ENCODE measurements at regions not wholly inside any gene's neighbourhood (a gene's known extent, or its start where the extent isn't known, plus 50 kb on each side); places are given as distances from the start of the nearest gene placed in this dataset.

DNA sequence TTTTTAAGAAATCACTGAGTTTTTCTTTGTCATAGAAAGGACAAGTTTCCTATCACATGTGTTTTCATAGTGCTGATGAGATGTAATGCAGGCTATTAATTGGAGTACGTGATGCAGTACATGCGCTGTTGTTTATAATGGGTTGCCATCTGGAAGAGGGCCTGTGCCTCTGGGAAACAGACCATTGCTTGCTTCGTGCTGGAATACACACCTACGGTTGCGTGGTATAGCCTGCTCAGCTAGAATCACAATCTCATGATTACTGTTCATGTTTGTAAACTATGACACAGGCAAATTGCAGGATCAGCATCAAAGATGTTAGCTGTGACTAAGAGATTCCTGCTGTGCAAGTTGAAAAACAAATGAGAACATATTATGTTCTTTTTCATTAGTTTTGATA lies 107.2 kb upstream of the STEAP1B start:
- TF ChIP-seq, protein P1, sequence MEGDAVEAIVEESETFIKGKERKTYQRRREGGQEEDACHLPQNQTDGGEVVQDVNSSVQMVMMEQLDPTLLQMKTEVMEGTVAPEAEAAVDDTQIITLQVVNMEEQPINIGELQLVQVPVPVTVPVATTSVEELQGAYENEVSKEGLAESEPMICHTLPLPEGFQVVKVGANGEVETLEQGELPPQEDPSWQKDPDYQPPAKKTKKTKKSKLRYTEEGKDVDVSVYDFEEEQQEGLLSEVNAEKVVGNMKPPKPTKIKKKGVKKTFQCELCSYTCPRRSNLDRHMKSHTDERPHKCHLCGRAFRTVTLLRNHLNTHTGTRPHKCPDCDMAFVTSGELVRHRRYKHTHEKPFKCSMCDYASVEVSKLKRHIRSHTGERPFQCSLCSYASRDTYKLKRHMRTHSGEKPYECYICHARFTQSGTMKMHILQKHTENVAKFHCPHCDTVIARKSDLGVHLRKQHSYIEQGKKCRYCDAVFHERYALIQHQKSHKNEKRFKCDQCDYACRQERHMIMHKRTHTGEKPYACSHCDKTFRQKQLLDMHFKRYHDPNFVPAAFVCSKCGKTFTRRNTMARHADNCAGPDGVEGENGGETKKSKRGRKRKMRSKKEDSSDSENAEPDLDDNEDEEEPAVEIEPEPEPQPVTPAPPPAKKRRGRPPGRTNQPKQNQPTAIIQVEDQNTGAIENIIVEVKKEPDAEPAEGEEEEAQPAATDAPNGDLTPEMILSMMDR (IDR thresholded peaks at IDR 0.05) = no peak
- TF ChIP-seq POLR2A (IDR thresholded peaks at IDR 0.05) = no peak
